Suprapubic skin (tissue), 4 donors: ENCODE measurements at regions not wholly inside any gene's neighbourhood (a gene's known extent, or its start where the extent isn't known, plus 50 kb on each side); places are given as distances from the start of the nearest gene placed in this dataset.

Experiments used
- EP300 ChIP-seq: sonication (generic); formaldehyde crosslinking; IDR thresholded peaks from one replicate; pipeline ENCODE4 v1.6.1; 2017; ENCODE audit warnings: antibody characterized with exemption
- POLR2A ChIP-seq, 2 donors: fragments of 450-650 bp; IDR thresholded peaks; one replicate each; pipeline ENCODE4 v1.6.1; 2017; ENCODE audit warnings: antibody characterized with exemption in 2 of 2, mild to moderate bottlenecking in 2 of 2, moderate library complexity in 2 of 2
- POLR2AphosphoS5 ChIP-seq, 3 donors: sonication (generic); formaldehyde crosslinking; IDR thresholded peaks; one replicate each; pipeline ENCODE4 v1.6.1; 2017; ENCODE audit warnings: antibody characterized with exemption in 3 of 3
- TF ChIP-seq, protein P1 (sequence below), 2 donors: fragments of 200-600 bp in 1 of 2; fragments of 450-650 bp in 1 of 2; sonication (generic) in 1 of 2; IDR thresholded peaks; one replicate each; pipeline ENCODE4 v1.5.1; 2016 to 2019; ENCODE audit warnings: antibody characterized with exemption in 2 of 2, mild to moderate bottlenecking in 1 of 2, moderate library complexity in 1 of 2

DNA sequence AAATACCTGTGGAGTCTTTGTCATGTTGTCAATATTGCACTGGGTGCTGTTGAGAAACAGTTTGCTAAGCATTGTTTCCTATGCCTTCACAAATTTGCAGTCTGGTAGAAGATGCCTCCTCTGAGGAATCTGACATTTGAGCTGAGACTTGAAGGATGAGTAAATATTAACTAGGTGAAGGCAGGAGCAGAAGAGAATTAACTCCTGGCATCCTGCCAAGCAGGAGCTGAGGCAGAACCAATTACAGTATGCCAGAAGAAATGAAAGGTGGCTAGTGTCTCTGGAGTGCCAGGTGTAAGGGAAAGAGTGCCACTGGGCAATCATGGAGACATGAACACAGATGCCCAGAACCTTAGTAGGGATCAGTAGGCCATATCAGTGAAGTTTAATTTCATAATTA lies 1778.2 kb upstream of the PCDH10 start:
- TF ChIP-seq, protein P1, sequence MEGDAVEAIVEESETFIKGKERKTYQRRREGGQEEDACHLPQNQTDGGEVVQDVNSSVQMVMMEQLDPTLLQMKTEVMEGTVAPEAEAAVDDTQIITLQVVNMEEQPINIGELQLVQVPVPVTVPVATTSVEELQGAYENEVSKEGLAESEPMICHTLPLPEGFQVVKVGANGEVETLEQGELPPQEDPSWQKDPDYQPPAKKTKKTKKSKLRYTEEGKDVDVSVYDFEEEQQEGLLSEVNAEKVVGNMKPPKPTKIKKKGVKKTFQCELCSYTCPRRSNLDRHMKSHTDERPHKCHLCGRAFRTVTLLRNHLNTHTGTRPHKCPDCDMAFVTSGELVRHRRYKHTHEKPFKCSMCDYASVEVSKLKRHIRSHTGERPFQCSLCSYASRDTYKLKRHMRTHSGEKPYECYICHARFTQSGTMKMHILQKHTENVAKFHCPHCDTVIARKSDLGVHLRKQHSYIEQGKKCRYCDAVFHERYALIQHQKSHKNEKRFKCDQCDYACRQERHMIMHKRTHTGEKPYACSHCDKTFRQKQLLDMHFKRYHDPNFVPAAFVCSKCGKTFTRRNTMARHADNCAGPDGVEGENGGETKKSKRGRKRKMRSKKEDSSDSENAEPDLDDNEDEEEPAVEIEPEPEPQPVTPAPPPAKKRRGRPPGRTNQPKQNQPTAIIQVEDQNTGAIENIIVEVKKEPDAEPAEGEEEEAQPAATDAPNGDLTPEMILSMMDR (IDR thresholded peaks at IDR 0.05): no peak
- TF ChIP-seq POLR2AphosphoS5 (IDR thresholded peaks at IDR 0.05) (no peak), EP300 (no peak), POLR2A (IDR thresholded peaks at IDR 0.05) (no peak)
